Stimulated activated CD8-positive, alpha-beta memory T cell treated with anti-CD3 and anti-CD28 coated beads, Interleukin-12 subunit alpha, Interleukin-12 subunit beta, amount 100 ng/mL, for 24 hours (primary cell): ENCODE measurements at regions not wholly inside any gene's neighbourhood (a gene's known extent, or its start where the extent isn't known, plus 50 kb on each side); places are given as distances from the start of the nearest gene placed in this dataset.

ENCODE experiments used
- DNase-seq: peaks from one replicate; pipeline ENCODE4 v3.0.0-alpha.2; 2020; ENCODE audit errors: extremely low read depth

- DNase-seq: no peak
Measured at GRCh38 chr5:34587355-34588241, 68.5 kb upstream of the RAI14 start.

- DNase-seq: no peak
Measured at GRCh38 chr5:34589832-34590231, 66.3 kb upstream of the RAI14 start.

GRCh38 chr5:34591723-34592122 is 64.4 kb upstream of the RAI14 start:
- DNase-seq: no peak

GRCh38 chr5:34597034-34598027 is 58.8 kb upstream of the RAI14 start:
- DNase-seq: no peak

- DNase-seq: no peak
Measured at GRCh38 chr5:34598177-34598794, 57.8 kb upstream of the RAI14 start.

- DNase-seq: no peak
Measured at GRCh38 chr5:34599471-34600117, 56.5 kb upstream of the RAI14 start.

GRCh38 chr5:34600118-34600493 is 56.0 kb upstream of the RAI14 start:
- DNase-seq: no peak

- DNase-seq: no peak
Measured at GRCh38 chr5:34603378-34603777, 52.8 kb upstream of the RAI14 start.

GRCh38 chr5:34604119-34604675 is 51.9 kb upstream of the RAI14 start:
- DNase-seq: no peak

GRCh38 chr5:34606101-34606500 is 50.0 kb upstream of the RAI14 start:
- no peak for DNase-seq
